IPS-18a (cell line): ENCODE measurements at regions not wholly inside any gene's neighbourhood (a gene's known extent, or its start where the extent isn't known, plus 50 kb on each side); places are given as distances from the start of the nearest gene placed in this dataset.

Source experiments
- H3K27ac ChIP-seq: one replicate; pipeline ENCODE4 v1.5.1; 2013; ENCODE audit warnings: low read length
- H3K27me3 ChIP-seq: one replicate; pipeline ENCODE4 v1.6.1; 2013; ENCODE audit warnings: mild to moderate bottlenecking, low read length; ENCODE audit not compliant: control insufficient read depth, insufficient read depth
- H3K36me3 ChIP-seq: one replicate; pipeline ENCODE4 v1.6.1; 2013; ENCODE audit warnings: low read depth, low read length; ENCODE audit not compliant: control insufficient read depth
- H3K4me1 ChIP-seq: one replicate; pipeline ENCODE4 v1.6.1; 2013; ENCODE audit warnings: low read depth, low read length; ENCODE audit not compliant: control insufficient read depth
- H3K4me3 ChIP-seq: one replicate; pipeline ENCODE4 v1.5.1; 2013; ENCODE audit warnings: low read length
- H3K9ac ChIP-seq: one replicate; pipeline ENCODE4 v1.6.1; 2013; ENCODE audit warnings: mild to moderate bottlenecking, low read length, moderate library complexity
- H3K9me3 ChIP-seq: one replicate; pipeline ENCODE4 v1.6.1; 2013; ENCODE audit warnings: low read depth, low read length; ENCODE audit not compliant: control insufficient read depth

DNA sequence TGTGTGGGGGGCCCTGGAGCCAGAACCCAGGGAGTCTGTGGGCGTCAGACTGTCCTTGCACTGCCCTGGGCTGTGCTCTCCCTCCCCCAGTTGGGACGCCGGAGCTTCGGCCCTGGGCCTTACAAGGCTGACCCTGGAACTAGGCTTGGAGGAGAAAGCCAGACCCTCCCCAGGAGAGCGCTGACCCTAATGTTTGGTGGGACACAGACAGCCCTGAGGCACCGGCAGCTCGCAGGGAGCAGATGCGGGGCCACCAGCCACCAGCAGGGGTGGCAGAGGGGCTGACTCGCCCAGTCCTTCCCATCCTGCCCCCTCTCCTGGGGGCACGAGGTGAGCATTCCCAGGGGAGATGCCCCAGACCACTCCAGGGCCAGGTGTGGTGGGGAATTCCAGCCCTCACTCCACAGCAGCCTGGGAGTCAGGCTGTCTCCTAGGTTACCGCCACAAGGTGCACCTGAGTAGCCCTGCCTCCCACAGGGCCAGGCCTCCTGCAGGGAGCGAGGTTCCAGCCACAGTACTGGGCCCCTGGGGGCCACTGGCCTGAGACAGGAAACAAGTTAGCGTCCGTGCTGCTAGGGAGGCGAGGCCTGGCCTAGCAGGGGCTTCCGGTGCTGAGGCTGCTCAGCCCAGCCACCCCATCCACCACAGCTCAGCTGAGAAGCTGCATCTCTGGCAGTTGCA is 134.6 kb downstream of the OLFM1 start:
- H3K4me1 ChIP-seq, result peaks cover 33% of the 10 kb centered on the region
- H3K27me3 ChIP-seq, result no peaks in the 10 kb centered on the region
- H3K9ac ChIP-seq, result no peak overlapping the region
- no peak overlapping the region for H3K27ac ChIP-seq
- no peak overlapping the region for H3K4me3 ChIP-seq
- H3K36me3 ChIP-seq, result no peaks in the 10 kb centered on the region
- H3K9me3 ChIP-seq, result no peaks in the 10 kb centered on the region

DNA sequence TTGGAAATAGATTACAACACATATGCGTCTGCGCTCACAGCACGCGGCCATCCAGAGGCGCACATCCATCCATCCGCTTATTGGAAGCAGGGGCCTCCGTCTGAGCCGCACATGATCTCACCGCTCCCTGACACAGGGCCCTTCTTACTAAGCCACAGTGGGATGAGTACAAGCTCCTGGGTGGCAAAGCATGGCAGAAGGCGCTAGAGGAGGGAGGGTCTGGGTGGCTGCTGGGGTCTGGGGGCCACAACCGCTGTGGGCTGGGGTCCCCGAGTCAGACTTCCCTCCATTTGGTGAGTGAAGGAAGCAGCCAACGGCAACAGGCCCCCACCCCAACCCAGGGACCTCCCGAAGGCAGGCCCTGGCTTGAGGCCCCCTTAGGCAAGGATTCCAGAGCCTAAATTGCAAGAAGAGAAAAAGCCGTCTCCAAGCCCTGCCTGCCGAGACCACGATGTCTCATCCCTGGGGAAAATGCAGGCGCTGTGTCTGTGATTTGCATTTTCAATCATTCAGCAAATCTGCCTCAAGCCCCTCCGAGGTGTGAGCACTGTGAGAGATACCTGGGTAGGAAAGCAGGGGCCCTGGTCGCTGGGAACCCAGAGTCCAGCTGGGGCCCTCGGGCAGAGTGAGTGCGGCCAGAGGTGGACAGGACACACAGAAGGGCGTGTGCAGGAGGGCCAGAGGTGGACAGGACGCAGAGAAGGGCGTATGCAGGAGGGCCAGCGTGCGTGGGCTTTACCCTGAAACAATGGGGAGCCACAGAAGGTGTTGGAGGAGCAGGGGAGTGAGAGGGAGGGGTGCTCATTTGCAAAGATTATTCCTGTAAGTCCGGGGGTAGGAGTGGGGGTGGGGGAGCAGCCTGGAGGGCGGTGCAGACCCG is 135.7 kb downstream of the OLFM1 start:
- H3K36me3 ChIP-seq, result no peaks in the 10 kb centered on the region
- peaks cover 23% of the 10 kb centered on the region for H3K4me1 ChIP-seq
- no peaks in the 10 kb centered on the region for H3K9me3 ChIP-seq
- H3K4me3 ChIP-seq, result no peak overlapping the region
- H3K27ac ChIP-seq, result no peak overlapping the region
- H3K27me3 ChIP-seq, result no peaks in the 10 kb centered on the region
- H3K9ac ChIP-seq, result no peak overlapping the region

GRCh38 chr9:135223831-135224230 is 136.4 kb downstream of the OLFM1 start:
- Histone ChIP-seq H3K27ac (no peak overlapping the region), H3K9ac (no peak overlapping the region), H3K27me3 (no peaks in the 10 kb centered on the region), H3K4me3 (no peak overlapping the region), H3K9me3 (no peaks in the 10 kb centered on the region), H3K4me1 (peaks cover 16% of the 10 kb centered on the region), H3K36me3 (no peaks in the 10 kb centered on the region)

GRCh38 chr9:135224286-135224877 is 136.9 kb downstream of the OLFM1 start:
- no peak overlapping the region for H3K4me3 ChIP-seq
- no peaks in the 10 kb centered on the region for H3K9me3 ChIP-seq
- no peaks in the 10 kb centered on the region for H3K27me3 ChIP-seq
- no peak overlapping the region for H3K27ac ChIP-seq
- H3K9ac ChIP-seq, result no peak overlapping the region
- peaks cover 13% of the 10 kb centered on the region for H3K4me1 ChIP-seq
- H3K36me3 ChIP-seq, result no peaks in the 10 kb centered on the region

DNA sequence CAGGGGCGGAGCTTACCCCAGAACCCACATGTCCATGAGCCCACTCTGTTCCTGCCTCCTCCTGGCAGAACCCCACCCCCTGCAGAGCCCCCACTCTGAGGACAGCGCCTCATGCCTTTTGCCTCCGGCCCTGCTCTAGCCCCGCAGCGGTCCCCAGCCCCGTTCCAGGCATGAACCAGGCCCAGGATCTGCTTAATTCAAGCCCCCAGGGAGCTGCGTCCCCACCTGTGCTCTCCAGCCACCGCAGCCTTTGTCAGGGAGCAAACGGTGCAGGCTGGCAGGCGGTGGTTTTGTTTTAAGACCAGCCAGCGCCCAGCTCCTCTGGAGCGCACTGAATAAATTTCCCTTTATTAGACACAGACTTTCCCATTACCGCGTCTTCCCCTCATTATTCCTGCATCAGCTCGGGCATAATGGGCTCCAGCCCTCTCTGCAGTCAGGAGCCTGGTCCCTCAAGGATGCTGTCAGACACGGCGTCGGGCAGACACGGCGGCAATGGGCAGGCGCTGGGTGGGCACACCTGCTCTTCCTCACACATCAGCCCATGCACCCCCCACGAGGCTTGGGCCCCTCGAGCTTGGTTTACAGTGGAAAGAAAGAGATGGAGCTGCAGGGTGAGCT is 137.6 kb downstream of the OLFM1 start:
- H3K4me1 ChIP-seq, result peaks cover 13% of the 10 kb centered on the region
- no peak overlapping the region for H3K4me3 ChIP-seq
- no peak overlapping the region for H3K9ac ChIP-seq
- no peaks in the 10 kb centered on the region for H3K27me3 ChIP-seq
- no peak overlapping the region for H3K27ac ChIP-seq
- H3K36me3 ChIP-seq, result no peaks in the 10 kb centered on the region
- H3K9me3 ChIP-seq, result no peaks in the 10 kb centered on the region

- Histone ChIP-seq H3K9ac (no peak overlapping the region), H3K27ac (no peak overlapping the region), H3K36me3 (no peaks in the 10 kb centered on the region), H3K4me3 (no peak overlapping the region), H3K9me3 (no peaks in the 10 kb centered on the region), H3K4me1 (peaks cover 13% of the 10 kb centered on the region), H3K27me3 (no peaks in the 10 kb centered on the region)
These were observed 138.3 kb downstream of the OLFM1 start for GRCh38 chr9:135225619-135226228.

DNA sequence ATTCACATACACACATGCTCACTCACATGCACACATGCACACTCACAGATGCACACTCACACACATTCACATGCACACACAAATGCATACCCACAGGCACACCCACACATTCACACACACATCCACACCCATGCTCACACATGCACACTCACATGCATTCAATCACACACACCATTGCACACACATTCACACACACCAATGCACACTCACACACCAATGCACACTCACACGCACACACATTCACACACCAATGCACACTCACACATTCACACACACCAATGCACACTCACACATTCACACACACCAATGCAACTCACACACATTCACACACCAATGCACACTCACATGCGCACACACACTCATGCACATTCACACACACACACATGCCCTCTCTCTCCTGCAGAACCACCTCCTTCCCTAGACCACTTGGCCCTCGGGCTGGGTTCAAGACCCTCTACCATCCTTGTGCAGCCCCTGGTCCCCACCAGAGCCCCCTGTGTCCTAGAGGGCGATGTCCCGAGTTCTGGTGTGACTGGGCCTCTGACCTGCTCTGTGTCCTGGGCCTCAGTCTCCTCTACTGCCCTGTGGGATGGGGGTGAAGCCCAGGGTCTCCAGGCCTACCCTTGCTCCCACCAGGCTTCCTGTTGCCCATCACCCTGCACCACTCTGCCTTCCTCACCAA is 139.0 kb downstream of the OLFM1 start:
- Histone ChIP-seq H3K4me3 (no peak overlapping the region), H3K9ac (no peak overlapping the region), H3K36me3 (no peaks in the 10 kb centered on the region), H3K27ac (no peak overlapping the region), H3K27me3 (no peaks in the 10 kb centered on the region), H3K4me1 (peaks cover 13% of the 10 kb centered on the region), H3K9me3 (no peaks in the 10 kb centered on the region)

DNA sequence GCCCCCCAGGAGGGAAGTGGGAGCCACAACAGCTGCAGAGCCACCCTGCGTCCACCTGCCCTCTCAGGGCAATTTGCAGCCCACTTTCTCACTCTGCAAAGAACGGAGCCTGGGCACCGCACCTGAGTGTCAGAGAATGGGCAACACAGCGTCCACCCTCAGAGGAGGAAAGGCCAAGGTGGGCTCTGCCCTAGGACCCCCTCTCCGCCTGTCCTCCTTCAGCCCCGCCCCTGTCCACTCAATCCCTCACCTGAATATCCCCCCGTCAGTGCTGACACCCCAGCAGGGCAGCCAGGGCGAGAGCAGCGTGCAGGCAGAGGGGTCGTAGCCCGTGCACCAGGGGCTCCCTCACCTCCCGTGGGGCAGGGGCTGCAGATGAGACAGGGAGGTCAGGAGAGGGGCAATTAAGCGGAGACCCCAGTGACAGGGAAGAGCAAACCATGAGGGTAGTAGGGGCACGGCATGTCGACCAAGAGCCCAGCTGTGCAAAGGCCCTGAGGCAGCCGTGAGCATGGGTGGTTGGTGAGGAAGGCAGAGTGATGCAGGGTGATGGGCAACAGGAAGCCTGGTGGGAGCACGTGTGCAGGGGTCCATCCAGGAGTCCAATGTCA is 140.3 kb downstream of the OLFM1 start:
- Histone ChIP-seq H3K27ac (no peak overlapping the region), H3K36me3 (no peaks in the 10 kb centered on the region), H3K9me3 (no peaks in the 10 kb centered on the region), H3K4me3 (no peak overlapping the region), H3K9ac (no peak overlapping the region), H3K27me3 (no peaks in the 10 kb centered on the region), H3K4me1 (peaks cover 7% of the 10 kb centered on the region)

DNA sequence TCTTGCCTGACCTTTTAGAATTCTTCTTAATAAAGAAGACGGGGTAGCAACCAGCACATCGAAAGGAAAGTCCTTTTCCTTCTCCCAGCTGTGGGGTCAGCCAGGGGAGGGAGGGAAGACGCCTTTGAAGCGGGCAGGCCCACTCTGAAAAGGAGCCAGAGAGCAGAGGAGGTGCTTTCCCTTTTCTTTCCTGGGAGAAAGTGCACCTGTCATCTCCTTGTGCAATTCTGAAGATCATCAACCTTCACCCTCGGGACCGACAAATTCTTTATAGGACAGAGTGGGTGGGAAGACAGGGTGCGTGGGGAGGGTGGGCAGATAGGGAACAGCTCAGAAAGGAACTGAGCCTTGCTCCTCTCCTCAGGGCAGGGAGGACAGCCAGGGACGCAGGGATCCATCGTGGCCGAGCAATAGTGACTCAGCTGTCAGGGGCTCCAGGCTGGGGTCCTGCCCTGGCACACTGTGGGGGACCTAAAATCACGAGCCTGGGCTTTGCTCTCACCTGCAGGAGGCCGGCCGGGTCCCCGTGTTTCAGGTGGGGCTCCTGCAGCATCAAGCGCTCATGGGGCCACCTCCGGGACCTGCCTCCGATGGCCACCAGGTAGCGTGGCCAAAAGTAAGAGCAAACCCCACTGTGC is 141.0 kb downstream of the OLFM1 start:
- H3K27me3 ChIP-seq, result no peaks in the 10 kb centered on the region
- no peak overlapping the region for H3K27ac ChIP-seq
- no peaks in the 10 kb centered on the region for H3K9me3 ChIP-seq
- no peak overlapping the region for H3K9ac ChIP-seq
- H3K4me3 ChIP-seq, result no peak overlapping the region
- peaks cover under 1% of the 10 kb centered on the region for H3K4me1 ChIP-seq
- no peaks in the 10 kb centered on the region for H3K36me3 ChIP-seq

- Histone ChIP-seq H3K9me3 (no peaks in the 10 kb centered on the region), H3K36me3 (no peaks in the 10 kb centered on the region), H3K9ac (no peak overlapping the region), H3K4me1 (no peaks in the 10 kb centered on the region), H3K27me3 (no peaks in the 10 kb centered on the region), H3K4me3 (no peak overlapping the region), H3K27ac (no peak overlapping the region)
These were observed 141.6 kb downstream of the OLFM1 start for GRCh38 chr9:135228983-135229625.
